ENCODE measurements at regions not wholly inside any gene's neighbourhood (a gene's known extent, or its start where the extent isn't known, plus 50 kb on each side); places are given as distances from the start of the nearest gene placed in this dataset.

DNA sequence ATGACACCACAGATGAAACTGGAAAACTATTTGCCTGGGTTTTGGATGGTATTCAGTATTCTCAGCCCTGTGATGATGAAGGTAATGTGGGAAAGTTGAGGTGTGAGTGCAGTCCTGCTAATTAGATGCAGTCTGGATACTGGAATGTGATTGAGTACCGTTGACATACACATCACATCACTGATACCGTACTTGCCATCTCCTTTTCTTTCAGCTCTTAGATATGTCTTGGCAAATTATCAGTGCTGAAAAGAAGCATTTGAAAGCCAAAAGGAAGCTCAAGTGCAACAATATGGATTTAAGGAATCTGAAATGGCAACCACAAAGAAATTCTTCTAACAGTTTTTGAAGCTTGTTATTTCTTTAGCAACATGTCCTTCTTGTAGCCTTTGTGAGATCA, 381.4 kb upstream of the TGFBR2 start:
- DNase-seq, result no peak

DNA sequence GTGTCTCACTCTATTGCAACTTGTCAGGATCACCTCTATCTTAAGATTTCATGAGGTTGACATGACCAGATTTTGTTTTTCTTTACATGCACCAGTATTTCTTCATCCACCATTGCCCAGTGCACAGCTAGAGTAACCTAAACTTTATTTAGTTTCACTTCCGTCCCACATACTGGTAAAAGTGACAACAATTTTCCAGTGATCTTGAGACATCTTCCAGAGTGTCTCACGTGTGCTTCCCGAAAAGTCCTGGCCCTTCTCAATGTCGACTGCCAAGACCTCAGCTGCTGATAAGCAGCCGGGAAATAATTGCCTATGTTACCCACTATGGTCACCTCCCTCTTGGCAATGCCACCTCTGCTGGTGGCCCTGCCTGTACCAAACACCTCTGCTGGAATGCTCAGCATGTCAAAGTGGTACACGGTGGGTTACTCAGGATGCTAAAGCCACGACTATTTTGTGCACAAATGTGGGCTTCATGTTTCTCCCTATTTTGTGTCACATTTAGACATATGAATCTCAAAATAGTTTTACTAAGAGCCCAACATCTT, 379.7 kb upstream of the TGFBR2 start:
- peak; percentile 41 to 63 for DNase-seq

GRCh38 chr3:30227571-30228301, 378.7 kb upstream of the TGFBR2 start:
- peak; percentile 52 to 59 for DNase-seq

- no peak for DNase-seq
Observed at GRCh38 chr3:30228302-30228631, 378.1 kb upstream of the TGFBR2 start.

GRCh38 chr3:30231277-30232141, 374.9 kb upstream of the TGFBR2 start:
- peak in 1 of 2 donors; percentile 22 for DNase-seq

DNA sequence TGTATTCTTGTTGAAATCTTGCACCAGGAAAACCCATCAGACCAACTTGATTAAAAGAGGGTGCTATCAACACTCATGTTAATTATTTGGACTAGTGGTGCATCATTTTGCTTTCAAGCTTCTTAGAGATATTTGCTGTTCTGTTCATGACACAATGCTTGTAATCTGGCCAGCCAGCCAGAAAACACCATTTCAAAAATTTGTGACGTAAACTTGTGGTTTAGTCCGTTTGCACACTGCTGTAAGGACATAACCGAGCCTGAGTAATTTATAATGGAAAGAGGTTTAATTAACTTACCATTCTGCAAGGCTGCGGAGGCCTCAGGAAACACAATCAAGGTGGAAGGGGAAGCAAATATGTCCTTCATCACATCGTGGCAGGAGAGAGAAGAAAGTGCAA, 374.3 kb upstream of the TGFBR2 start:
- DNase-seq, result peak; percentile 10 to 33

- no peak for DNase-seq
Observed at GRCh38 chr3:30233913-30234646, 372.3 kb upstream of the TGFBR2 start.

GRCh38 chr3:30236011-30236410, 370.4 kb upstream of the TGFBR2 start:
- no peak for DNase-seq

- no peak for DNase-seq
Observed at GRCh38 chr3:30241721-30242120, 364.7 kb upstream of the TGFBR2 start.

GRCh38 chr3:30245858-30246622, 360.4 kb upstream of the TGFBR2 start:
- DNase-seq, result no peak

GRCh38 chr3:30248423-30248822, 358.0 kb upstream of the TGFBR2 start:
- DNase-seq, result no peak

- no peak for DNase-seq
Observed at GRCh38 chr3:30252474-30252873, 353.9 kb upstream of the TGFBR2 start.

- DNase-seq, result no peak
Observed at GRCh38 chr3:30253832-30254231, 352.6 kb upstream of the TGFBR2 start.

- DNase-seq, result no peak
Observed at GRCh38 chr3:30256474-30256873, 349.9 kb upstream of the TGFBR2 start.

GRCh38 chr3:30258426-30259392, 347.7 kb upstream of the TGFBR2 start:
- no peak for DNase-seq

- DNase-seq, result no peak
Observed at GRCh38 chr3:30259730-30260129, 346.7 kb upstream of the TGFBR2 start.

DNA sequence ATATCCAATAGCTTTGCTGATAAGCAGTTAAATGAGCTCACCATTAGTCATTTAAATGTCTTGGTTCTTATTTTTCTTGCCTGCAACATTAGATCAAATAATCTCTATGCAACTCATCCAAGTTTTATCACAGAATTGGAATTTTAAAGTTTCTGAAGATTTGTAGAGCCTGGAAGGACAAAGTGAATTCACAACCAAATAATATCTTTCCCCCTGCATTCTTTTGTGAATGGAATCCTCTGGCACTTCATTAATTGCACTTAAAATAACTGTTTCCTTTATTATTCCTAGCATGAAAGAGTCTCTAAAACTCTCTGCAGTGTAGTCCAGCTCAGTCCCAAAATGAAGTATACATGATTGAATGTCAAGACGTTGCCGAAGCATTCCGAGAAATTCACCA, 345.6 kb upstream of the TGFBR2 start:
- DNase-seq, result no peak

- no peak for DNase-seq
Observed at GRCh38 chr3:30263238-30263924, 343.0 kb upstream of the TGFBR2 start.

GRCh38 chr3:30263925-30264313, 342.5 kb upstream of the TGFBR2 start:
- DNase-seq, result no peak

GRCh38 chr3:30266524-30266923, 339.9 kb upstream of the TGFBR2 start:
- DNase-seq, result no peak

DNA sequence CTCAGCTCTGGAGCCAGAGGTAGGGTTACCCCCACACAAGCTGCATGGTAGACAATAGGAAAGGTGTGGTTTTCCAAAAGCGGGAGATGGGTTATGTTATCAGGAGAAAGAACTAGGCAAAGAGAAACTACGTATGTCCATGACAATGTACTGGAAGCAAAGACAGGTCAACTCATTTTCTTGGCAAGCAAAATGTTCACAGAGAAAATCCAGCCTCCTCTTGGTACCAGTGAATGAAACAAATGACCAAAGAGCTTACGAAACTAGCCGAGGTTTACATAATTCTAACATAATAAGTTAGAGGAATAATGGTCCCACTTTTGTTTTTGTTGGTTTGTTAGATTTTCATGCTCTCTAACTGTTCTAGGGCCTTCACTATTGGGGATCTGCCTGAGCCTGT, 338.1 kb upstream of the TGFBR2 start:
- DNase-seq, result no peak

Measured in inflammatory macrophage treated with lipopolysaccharide for 1 hour (primary cell).